ENCODE measurements at regions not wholly inside any gene's neighbourhood (a gene's known extent, or its start where the extent isn't known, plus 50 kb on each side); places are given as distances from the start of the nearest gene placed in this dataset.

DNA sequence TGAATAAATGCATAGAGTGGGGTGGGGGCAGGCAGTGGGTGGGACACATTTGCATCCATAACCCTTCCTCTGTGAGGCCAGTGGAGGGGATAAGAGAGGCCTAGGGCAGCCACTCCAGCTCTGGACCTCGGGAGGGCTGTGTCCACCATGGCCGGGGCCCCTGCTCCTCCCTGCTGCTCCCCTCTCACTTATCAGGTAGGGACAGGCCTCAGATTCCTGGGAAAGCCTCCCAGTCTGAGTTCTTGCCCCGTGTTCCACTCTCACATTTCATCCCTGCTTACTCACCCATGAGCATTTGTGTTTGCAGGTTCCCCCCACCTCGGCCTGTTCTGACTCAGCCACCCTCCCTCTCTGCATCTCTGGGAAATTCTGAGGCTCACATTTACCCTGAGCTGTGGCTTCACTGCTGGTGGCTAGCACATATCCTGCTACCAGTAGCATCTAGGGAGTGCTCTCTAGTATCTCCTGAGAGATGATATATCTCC is 128.7 kb upstream of the TOP3B start:
- Mint-ChIP-seq H3K9me3 (ENCODE audit: insufficient read depth) (no peaks in the 10 kb centered on the region), H3K4me1 (ENCODE audit: low read depth) (peaks cover 17% of the 10 kb centered on the region), H3K4me3 (no peak overlapping the region), H3K27ac (no peak overlapping the region), H3K27me3 (ENCODE audit: low read depth) (peaks cover 9% of the 10 kb centered on the region), H3K36me3 (ENCODE audit: low read depth) (no peaks in the 10 kb centered on the region)
- ChIA-PET CTCF (interaction anchor here (0.6 to 2.6 kb wide), 15 partner anchors 7 to 642 kb away, joined by 3 to 15 read pairs (median 4); no protein-coding TSS in a partner anchor), POLR2A (interaction anchor here (0.9 kb wide), 1 partner anchor 345 kb away, joined by 3 read pairs; no protein-coding TSS in a partner anchor)
- peak; percentile 50 for DNase-seq
- ATAC-seq: peak; percentile 66

DNA sequence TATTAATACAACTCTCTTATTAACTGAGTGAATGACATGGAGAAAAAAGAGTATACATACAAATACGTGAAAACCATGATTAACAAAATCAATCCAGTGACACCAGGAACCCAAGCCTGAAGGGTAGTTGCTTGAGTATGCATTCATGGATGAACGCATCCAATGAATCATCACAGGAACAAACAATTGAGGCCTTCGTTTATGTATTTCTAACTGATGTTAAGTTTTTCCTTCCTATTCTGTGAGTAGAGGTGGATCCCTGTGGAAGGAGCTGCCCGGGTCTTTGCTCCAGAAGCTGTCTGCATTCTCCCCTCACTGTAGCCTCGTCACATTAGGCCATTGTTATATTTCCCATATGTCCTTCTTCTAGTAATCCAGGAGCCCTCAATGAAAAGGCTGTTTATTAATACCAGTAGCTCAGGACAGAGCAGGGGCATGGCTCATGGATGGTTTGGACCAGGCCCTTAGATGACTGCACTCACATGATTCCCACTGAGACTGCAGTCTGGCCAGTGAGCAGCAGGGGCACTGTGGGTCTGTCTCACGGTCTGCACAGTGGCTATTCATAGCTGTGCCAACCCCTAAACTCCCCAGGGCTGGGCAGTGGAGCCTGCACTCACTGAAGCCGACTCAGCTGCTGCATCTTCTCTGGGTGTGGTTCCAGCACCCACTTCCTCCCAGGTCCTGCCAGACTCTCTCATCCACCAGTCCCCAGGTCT is 128.1 kb upstream of the TOP3B start:
- ATAC-seq (peak; percentile 91), DNase-seq (peak; percentile 57)
- Mint-ChIP-seq H3K4me1 (ENCODE audit: low read depth) (peaks cover 17% of the 10 kb centered on the region), H3K27me3 (ENCODE audit: low read depth) (peaks cover 9% of the 10 kb centered on the region), H3K36me3 (ENCODE audit: low read depth) (no peaks in the 10 kb centered on the region), H3K4me3 (no peak overlapping the region), H3K27ac (no peak overlapping the region), H3K9me3 (ENCODE audit: insufficient read depth) (no peaks in the 10 kb centered on the region)
- ChIA-PET POLR2A (no interaction called here), CTCF (interaction anchor here (0.6 to 2.6 kb wide), 17 partner anchors 8 to 643 kb away, joined by 3 to 15 read pairs (median 4); no protein-coding TSS in a partner anchor)

DNA sequence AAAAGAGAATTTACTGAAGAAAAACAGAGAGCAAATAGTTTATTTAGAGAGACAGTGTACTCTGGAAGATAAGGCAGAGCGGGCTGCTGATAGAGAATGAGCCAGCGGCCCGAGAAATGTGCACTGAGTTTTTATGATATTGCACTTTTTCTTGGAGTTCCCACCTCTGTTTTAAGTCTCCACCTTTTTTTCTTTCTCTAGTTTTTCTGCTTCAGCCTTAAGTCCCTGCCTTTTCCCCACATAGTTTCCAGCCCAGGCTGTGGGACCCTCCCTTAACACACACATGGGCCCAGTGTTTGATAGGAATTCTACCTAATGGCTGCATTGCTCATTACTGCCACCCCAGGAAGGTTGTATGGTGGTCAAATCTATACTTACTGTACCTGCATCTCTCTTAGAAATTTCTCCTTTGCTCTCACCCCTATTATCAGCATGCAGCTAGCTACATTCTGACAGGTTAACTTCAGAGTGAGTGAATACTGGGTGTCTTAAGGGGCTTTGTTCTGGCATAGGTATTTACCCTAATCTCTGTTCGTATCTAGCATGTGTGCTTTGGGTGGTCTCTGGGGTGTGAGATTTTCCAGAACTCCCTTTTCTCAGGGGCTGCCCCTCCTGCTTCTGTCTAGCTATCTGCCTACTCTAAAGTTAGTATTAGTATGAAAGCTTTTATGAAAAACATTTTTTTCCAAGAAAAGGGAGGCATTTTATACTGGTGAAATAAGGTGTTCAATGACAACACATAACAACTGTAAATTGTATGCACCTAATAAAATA is 127.3 kb upstream of the TOP3B start:
- ATAC-seq (no peak), DNase-seq (no peak)
- Mint-ChIP-seq H3K27me3 (ENCODE audit: low read depth) (peaks cover 14% of the 10 kb centered on the region), H3K36me3 (ENCODE audit: low read depth) (no peaks in the 10 kb centered on the region), H3K9me3 (ENCODE audit: insufficient read depth) (no peaks in the 10 kb centered on the region), H3K4me1 (ENCODE audit: low read depth) (peaks cover 17% of the 10 kb centered on the region), H3K4me3 (no peak overlapping the region), H3K27ac (no peak overlapping the region)
- ChIA-PET CTCF (interaction anchor here (0.8 to 2.6 kb wide), 14 partner anchors 9 to 138 kb away, joined by 3 to 15 read pairs (median 4); no protein-coding TSS in a partner anchor), POLR2A (interaction anchor here (0.6 kb wide), 1 partner anchor 1318 kb away, joined by 3 read pairs; no protein-coding TSS in a partner anchor)

DNA sequence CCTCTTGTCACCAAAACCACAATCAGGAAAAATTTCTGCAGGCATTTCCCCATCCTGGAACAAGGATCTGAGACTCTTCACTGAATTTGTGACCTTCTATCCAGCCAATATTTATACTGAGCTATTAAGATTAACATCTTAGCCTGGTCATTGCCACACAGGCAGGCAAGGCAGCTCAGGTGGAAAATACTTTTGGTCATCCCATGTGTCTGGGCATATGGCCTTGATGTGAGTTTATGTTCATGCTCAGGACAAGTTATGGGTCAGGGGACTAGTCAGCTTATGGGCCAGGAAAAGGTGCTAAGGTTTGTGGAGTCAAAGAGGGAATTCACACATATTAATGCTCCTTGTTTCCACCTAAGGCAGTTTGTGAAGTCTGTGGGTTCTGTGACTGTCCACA is 124.3 kb upstream of the TOP3B start:
- no peak overlapping the region for H3K4me3 Mint-ChIP-seq
- POLR2A ChIA-PET: no interaction called here
- no peaks in the 10 kb centered on the region for H3K9me3 Mint-ChIP-seq (ENCODE audit: insufficient read depth)
- H3K4me1 Mint-ChIP-seq (ENCODE audit: low read depth): peaks cover 15% of the 10 kb centered on the region
- DNase-seq (no peak), ATAC-seq (no peak)
- no peaks in the 10 kb centered on the region for H3K36me3 Mint-ChIP-seq (ENCODE audit: low read depth)
- CTCF ChIA-PET: interaction anchor here (1.4 kb wide), 1 partner anchor 46 kb away, joined by 4 read pairs; no protein-coding TSS in a partner anchor
- no peak overlapping the region for H3K27ac Mint-ChIP-seq
- peaks cover 20% of the 10 kb centered on the region for H3K27me3 Mint-ChIP-seq (ENCODE audit: low read depth)

DNA sequence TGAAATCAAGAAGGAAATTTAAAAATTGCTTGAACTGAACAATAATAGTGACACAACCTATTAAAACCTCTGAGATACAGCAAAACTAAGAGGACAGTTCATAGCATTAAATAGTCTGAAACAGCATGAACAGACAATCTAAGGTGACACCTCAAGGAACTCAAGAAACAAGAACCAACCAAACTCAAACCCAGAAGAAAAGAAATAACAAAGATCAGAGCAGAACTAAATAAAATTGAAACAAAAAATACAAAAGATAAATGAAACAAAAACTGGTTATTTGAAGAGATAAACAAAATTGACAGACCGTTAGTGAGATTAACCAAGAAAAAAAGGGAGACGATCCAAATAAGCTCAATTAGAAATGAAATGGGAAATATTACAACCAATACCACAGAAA is 122.8 kb upstream of the TOP3B start:
- H3K27me3 Mint-ChIP-seq (ENCODE audit: low read depth): peaks cover 20% of the 10 kb centered on the region
- H3K4me1 Mint-ChIP-seq (ENCODE audit: low read depth): peaks cover under 1% of the 10 kb centered on the region
- H3K4me3 Mint-ChIP-seq: no peak overlapping the region
- ChIA-PET CTCF (no interaction called here), POLR2A (no interaction called here)
- H3K36me3 Mint-ChIP-seq (ENCODE audit: low read depth): no peaks in the 10 kb centered on the region
- H3K27ac Mint-ChIP-seq: no peak overlapping the region
- ATAC-seq: no peak
- no peaks in the 10 kb centered on the region for H3K9me3 Mint-ChIP-seq (ENCODE audit: insufficient read depth)
- no peak for DNase-seq

DNA sequence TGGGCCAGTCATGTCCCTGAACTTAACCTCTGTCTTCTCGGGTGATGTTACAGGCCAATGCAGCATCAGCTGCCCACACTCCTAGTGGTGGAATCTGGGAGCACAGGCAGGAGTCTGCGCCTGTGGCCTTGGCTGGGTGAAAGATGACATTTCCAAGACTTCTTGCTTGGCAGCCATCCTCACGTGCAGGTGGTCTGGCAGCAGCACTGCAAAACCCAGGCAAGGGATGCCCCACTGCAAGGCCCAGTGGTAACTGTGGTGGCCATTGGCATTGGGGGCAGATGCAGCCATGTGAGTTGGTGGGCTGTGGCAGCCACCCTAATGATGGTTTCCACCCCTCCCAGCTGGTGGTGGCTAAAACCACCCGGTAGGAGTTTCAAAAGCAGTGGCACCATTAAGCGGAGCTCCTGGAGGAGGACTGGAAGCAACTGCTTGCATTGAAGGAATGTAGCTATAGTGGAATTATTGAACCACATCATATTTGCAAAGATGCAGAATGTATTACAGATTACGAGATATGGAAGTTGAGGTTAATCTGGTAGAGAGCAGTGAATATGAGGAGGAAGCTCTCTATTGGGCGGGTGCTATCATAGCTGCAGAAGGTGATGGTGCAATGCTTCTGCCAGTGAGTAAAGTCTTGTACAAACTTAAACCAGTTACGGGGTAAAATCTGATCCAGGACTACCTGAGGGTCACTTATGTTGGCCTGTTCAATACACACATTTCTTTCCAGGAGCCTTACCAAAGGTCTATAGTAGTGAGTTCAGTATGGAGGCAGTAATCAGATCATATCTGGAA is 120.7 kb upstream of the TOP3B start:
- ChIA-PET POLR2A (no interaction called here), CTCF (interaction anchor here (1.1 kb wide), 1 partner anchor 16 kb away, joined by 3 read pairs; no protein-coding TSS in a partner anchor)
- H3K4me3 Mint-ChIP-seq: no peak overlapping the region
- H3K36me3 Mint-ChIP-seq (ENCODE audit: low read depth): no peaks in the 10 kb centered on the region
- DNase-seq (peak; percentile 27), ATAC-seq (no peak)
- no peak overlapping the region for H3K27ac Mint-ChIP-seq
- H3K4me1 Mint-ChIP-seq (ENCODE audit: low read depth): no peaks in the 10 kb centered on the region
- H3K9me3 Mint-ChIP-seq (ENCODE audit: insufficient read depth): no peaks in the 10 kb centered on the region
- peaks cover 24% of the 10 kb centered on the region for H3K27me3 Mint-ChIP-seq (ENCODE audit: low read depth)

DNA sequence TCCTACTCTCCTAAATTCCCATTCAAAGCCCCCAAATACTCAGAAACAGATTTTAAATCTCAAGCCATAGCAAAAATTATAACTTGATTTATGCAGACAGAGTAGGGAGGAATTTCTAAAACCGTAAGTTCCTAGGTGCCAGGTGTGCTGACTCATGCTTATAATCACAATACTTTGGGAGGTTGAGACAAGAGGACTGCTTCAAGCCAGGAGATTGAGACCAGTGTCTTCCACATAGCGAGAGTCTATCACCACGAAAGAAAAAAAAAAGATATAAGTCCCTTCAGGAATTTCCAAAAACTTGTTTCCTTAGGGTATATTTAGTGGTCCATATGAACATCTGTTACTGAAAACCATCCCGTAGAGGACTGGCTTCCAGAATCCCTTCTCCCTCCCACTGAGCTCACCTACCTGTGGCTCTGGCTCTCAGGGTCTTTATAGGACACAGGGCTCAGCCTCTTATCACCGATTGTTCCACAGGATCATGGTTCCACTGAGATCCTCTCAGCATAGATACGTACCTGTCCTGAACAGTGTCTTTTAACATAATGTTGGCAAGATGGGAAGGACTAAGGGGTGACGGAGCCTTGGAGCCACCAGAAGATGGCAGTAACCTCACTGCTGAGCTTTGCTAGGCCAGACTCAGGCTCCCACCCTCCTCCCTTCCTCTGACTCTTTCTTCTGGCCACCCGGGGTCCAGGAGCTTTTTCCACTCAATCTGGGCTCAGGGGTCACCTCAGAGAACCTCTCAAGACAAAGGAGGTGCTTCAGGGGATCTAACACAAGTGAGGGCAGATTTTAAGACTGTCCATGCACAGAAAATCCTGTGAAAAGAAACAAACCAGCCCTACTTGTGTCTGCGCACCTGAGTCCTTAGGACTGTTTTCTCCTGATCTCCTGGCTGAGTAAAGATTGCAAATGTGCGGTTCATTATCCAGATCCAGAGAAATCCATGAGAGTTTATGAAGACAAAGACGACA is 117.5 kb upstream of the TOP3B start:
- Mint-ChIP-seq H3K27me3 (ENCODE audit: low read depth) (peaks cover 30% of the 10 kb centered on the region), H3K9me3 (ENCODE audit: insufficient read depth) (no peaks in the 10 kb centered on the region), H3K4me3 (no peak overlapping the region), H3K36me3 (ENCODE audit: low read depth) (no peaks in the 10 kb centered on the region), H3K27ac (no peak overlapping the region), H3K4me1 (ENCODE audit: low read depth) (no peaks in the 10 kb centered on the region)
- peak; percentile 22 for DNase-seq
- ChIA-PET CTCF (interaction anchor here (1.0 to 3.6 kb wide), 2 partner anchors 11 to 37 kb away, joined by 3 to 15 read pairs; no protein-coding TSS in a partner anchor), POLR2A (no interaction called here)
- ATAC-seq: no peak

DNA sequence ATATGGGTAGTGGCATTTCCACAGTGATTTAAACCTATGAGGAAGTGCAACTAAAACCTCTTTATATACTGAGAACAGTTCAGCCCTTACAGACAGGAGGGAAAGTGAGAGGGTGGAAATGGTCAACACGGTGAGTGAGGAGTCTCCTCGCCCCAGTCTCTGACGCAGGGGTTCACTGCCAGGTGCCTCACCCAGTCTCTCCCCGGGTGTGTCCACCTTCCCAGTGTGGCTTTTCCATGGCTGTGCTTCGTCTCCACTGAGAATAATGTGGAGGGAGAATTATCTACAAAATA is 116.6 kb upstream of the TOP3B start:
- Mint-ChIP-seq H3K27ac (no peak overlapping the region), H3K9me3 (ENCODE audit: insufficient read depth) (no peaks in the 10 kb centered on the region), H3K4me3 (no peak overlapping the region), H3K27me3 (ENCODE audit: low read depth) (peaks cover 35% of the 10 kb centered on the region), H3K4me1 (ENCODE audit: low read depth) (no peaks in the 10 kb centered on the region), H3K36me3 (ENCODE audit: low read depth) (no peaks in the 10 kb centered on the region)
- DNase-seq (peak; percentile 13), ATAC-seq (no peak)
- CTCF ChIA-PET: interaction anchor here (0.6 to 3.6 kb wide), 2 partner anchors 12 to 97 kb away, joined by 3 to 15 read pairs; no protein-coding TSS in a partner anchor
- POLR2A ChIA-PET: no interaction called here

DNA sequence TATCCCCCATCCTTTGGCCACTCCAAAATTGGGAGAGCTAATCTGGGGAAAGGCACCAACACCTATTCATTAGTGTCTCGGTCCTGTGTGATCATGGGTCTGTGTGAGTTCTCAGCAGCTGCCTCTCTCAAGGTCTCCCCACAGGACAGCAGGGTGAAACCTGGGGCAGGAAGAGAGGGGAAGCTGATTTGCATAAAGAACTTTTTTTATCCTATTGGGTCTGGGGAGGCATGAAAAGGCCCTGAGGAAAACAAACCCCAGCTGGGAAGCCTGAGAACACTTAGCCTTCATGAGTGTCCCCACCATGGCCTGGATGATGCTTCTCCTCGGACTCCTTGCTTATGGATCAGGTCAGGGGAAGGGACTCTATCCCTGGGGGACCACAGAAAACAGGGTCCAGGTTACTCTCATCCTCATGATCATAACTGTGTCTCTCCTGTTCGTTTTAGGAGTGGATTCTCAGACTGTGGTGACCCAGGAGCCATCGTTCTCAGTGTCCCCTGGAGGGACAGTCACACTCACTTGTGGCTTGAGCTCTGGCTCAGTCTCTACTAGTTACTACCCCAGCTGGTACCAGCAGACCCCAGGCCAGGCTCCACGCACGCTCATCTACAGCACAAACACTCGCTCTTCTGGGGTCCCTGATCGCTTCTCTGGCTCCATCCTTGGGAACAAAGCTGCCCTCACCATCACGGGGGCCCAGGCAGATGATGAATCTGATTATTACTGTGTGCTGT is 116.0 kb upstream of the TOP3B start:
- ATAC-seq: no peak
- H3K27me3 Mint-ChIP-seq (ENCODE audit: low read depth): peaks cover 36% of the 10 kb centered on the region
- no peaks in the 10 kb centered on the region for H3K4me1 Mint-ChIP-seq (ENCODE audit: low read depth)
- no peak overlapping the region for H3K27ac Mint-ChIP-seq
- ChIA-PET CTCF (interaction anchor here (0.6 to 3.6 kb wide), 2 partner anchors 12 to 96 kb away, joined by 3 to 15 read pairs; no protein-coding TSS in a partner anchor), POLR2A (no interaction called here)
- peak; percentile 18 for DNase-seq
- no peaks in the 10 kb centered on the region for H3K9me3 Mint-ChIP-seq (ENCODE audit: insufficient read depth)
- no peak overlapping the region for H3K4me3 Mint-ChIP-seq
- no peaks in the 10 kb centered on the region for H3K36me3 Mint-ChIP-seq (ENCODE audit: low read depth)

DNA sequence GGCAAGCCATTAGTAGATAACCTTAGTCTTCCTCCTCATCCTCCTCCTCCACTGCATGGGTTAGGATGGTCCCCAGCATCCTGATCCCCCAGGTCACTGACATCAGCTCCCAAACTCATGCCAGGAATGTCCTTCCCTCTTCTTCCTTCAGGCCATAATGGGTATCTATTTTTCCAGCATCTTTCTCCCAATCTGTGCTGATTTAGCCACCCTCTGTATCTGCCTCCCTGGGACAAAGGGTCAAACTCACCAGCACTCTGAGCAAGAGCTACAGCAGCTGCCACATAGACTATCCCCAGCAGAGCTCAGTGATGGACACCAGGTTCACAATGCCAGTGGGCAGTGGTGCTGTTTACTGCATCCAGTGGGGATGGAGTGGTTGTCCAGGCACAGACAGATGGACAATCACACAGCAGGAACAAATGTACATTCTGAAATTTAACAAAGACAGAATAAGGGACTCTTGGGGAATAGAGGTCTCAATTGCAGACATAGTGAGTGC is 115.2 kb upstream of the TOP3B start:
- H3K36me3 Mint-ChIP-seq (ENCODE audit: low read depth): no peaks in the 10 kb centered on the region
- CTCF ChIA-PET: interaction anchor here (1.4 to 3.6 kb wide), 2 partner anchors 13 kb away, joined by 3 to 15 read pairs; no protein-coding TSS in a partner anchor
- no peaks in the 10 kb centered on the region for H3K9me3 Mint-ChIP-seq (ENCODE audit: insufficient read depth)
- DNase-seq: peak; percentile 14
- H3K4me1 Mint-ChIP-seq (ENCODE audit: low read depth): peaks cover 3% of the 10 kb centered on the region
- no peak overlapping the region for H3K27ac Mint-ChIP-seq
- H3K27me3 Mint-ChIP-seq (ENCODE audit: low read depth): peaks cover 41% of the 10 kb centered on the region
- no peak overlapping the region for H3K4me3 Mint-ChIP-seq
- POLR2A ChIA-PET: no interaction called here
- no peak for ATAC-seq
